Mesothelial cell of epicardium (in vitro differentiated cells): ENCODE measurements at regions not wholly inside any gene's neighbourhood (a gene's known extent, or its start where the extent isn't known, plus 50 kb on each side); places are given as distances from the start of the nearest gene placed in this dataset.

ENCODE experiments used
- DNase-seq, 2 experiments: peaks; one replicate each; pipeline ENCODE4 v3.0.0; 2021; ENCODE audit warnings: low spot score in 2 of 2; ENCODE audit not compliant: unreplicated experiment in 2 of 2
- H3K27ac Mint-ChIP-seq: 2 replicates; pipeline ENCODE4 v1.8.0; 2021; ENCODE audit warnings: mixed read lengths
- H3K27me3 Mint-ChIP-seq: 2 replicates; pipeline ENCODE4 v1.8.0; 2021; ENCODE audit warnings: low read depth, mixed read lengths
- H3K36me3 Mint-ChIP-seq: 2 replicates; pipeline ENCODE4 v1.8.0; 2021; ENCODE audit warnings: mixed read lengths
- H3K4me1 Mint-ChIP-seq: 2 replicates; pipeline ENCODE4 v1.8.0; 2021; ENCODE audit warnings: mixed read lengths
- H3K4me3 Mint-ChIP-seq: 2 replicates; pipeline ENCODE4 v1.8.0; 2021; ENCODE audit warnings: mild to moderate bottlenecking, moderate library complexity, mixed read lengths
- H3K9me3 Mint-ChIP-seq: 2 replicates; pipeline ENCODE4 v1.8.0; 2021; ENCODE audit warnings: mixed read lengths
- TF ChIP-seq, protein P1 (sequence below): fragments of 200-600 bp; sonication (generic); IDR thresholded peaks from one replicate; pipeline ENCODE4 v1.5.0; 2021; ENCODE audit warnings: antibody characterized with exemption; ENCODE audit not compliant: unreplicated experiment

DNA sequence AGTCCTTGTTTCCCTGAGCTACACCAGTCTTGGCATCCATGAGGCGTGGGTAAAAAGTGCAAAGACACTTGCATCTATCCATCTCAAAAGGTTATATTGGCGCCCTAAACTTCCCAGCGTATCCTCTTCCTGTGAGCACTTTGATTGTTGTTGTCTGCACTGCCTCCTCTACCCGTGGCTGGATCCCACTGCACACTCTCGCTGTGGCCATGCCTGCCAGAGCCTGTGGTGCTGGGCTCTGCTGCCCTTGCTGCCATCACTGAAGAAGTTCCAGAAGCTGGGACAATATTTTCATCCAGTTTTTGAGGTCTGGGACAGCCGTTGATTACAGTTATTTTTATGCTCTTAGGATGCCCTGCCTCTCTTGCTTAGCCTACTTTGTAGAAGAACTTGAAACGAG lies 85.3 kb upstream of the PCGF5 start:
- H3K36me3 Mint-ChIP-seq, result no peaks in the 10 kb centered on the region
- DNase-seq, result no peak
- peaks cover 11% of the 10 kb centered on the region for H3K27me3 Mint-ChIP-seq
- H3K27ac Mint-ChIP-seq, result no peak overlapping the region
- TF ChIP-seq, protein P1, sequence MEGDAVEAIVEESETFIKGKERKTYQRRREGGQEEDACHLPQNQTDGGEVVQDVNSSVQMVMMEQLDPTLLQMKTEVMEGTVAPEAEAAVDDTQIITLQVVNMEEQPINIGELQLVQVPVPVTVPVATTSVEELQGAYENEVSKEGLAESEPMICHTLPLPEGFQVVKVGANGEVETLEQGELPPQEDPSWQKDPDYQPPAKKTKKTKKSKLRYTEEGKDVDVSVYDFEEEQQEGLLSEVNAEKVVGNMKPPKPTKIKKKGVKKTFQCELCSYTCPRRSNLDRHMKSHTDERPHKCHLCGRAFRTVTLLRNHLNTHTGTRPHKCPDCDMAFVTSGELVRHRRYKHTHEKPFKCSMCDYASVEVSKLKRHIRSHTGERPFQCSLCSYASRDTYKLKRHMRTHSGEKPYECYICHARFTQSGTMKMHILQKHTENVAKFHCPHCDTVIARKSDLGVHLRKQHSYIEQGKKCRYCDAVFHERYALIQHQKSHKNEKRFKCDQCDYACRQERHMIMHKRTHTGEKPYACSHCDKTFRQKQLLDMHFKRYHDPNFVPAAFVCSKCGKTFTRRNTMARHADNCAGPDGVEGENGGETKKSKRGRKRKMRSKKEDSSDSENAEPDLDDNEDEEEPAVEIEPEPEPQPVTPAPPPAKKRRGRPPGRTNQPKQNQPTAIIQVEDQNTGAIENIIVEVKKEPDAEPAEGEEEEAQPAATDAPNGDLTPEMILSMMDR, result no peak
- no peaks in the 10 kb centered on the region for H3K4me1 Mint-ChIP-seq
- no peaks in the 10 kb centered on the region for H3K9me3 Mint-ChIP-seq
- no peak overlapping the region for H3K4me3 Mint-ChIP-seq

DNA sequence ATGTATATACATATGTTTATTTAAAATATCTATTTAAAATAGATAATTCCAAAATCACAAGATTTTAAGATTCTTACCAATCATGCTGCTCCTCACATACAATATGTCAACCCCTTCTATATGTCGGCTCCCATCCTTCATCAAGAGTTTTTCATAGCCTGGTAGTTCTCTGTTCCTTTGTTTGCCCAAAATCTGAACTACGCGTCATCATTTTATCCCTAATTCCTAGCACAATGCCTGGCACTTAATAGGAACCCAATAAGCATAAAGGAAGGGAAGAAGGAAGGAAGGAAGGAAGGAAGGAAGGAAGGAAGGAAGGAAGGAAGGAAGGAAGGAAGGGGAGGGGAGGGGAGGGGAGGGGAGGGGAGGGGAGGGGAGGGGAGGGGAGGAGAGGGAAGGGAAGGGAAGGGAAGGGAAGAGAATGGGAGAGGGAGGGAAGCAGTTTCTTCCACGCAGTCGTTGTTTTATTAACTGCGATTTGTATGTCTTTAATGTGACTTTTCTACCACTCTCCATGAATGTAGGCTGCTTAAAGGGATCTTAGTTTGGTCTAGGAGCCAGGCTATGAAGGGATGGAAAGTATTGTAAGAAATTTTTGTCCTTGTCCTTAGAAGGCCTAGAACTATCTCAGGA lies 83.3 kb upstream of the PCGF5 start:
- Mint-ChIP-seq H3K4me1 (no peaks in the 10 kb centered on the region), H3K36me3 (no peaks in the 10 kb centered on the region), H3K27ac (no peak overlapping the region), H3K9me3 (no peaks in the 10 kb centered on the region), H3K4me3 (no peak overlapping the region), H3K27me3 (peaks cover 13% of the 10 kb centered on the region)
- DNase-seq, result no peak
- TF ChIP-seq, protein P1, result no peak

DNA sequence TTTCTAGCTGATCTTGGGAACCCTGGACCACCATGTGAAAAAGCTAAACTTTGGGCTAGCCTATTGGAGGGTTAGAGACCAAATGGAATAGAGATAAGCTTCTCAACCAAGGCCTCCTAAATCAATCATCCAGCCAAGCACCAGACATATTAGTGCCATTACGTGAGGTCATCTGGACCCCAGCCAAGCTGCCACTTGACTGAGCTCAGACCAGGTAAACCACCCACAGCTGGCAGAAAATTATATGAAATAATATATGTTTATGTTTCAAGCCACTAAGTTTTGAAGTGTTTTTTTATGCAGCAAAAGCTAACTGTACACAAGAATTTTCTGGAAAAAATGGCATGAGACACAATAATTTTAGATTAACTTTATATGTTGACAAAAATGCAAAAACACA lies 82.6 kb upstream of the PCGF5 start:
- peaks cover 13% of the 10 kb centered on the region for H3K27me3 Mint-ChIP-seq
- no peaks in the 10 kb centered on the region for H3K4me1 Mint-ChIP-seq
- TF ChIP-seq, protein P1, result no peak
- no peaks in the 10 kb centered on the region for H3K9me3 Mint-ChIP-seq
- no peak for DNase-seq
- H3K36me3 Mint-ChIP-seq, result no peaks in the 10 kb centered on the region
- H3K27ac Mint-ChIP-seq, result no peak overlapping the region
- no peak overlapping the region for H3K4me3 Mint-ChIP-seq

DNA sequence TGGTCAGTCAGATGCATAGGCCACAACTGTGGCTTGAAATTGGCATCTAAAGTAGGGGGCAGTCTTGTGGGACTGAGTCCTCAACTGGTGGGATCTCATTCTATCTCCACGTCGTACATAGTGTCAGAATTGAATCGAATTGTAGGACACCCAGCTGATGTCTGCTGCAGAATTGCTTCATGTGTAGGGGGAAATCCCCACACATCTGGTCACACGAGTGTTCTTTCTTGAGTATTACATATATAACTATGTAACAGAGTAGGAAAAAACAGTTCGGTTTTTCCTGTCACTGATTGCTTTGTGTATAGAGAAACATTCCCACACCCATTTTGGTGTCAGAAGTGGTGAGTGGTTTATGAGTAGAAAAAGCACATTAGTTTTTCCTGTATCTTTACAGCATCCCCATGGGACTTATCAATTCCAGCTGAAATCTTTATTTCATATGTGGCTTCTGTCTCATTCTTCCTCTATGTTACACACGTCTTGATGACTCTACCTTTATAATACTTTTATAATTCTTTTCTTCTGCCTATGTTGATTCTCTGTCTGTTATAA lies 79.4 kb upstream of the PCGF5 start:
- DNase-seq, result no peak
- Mint-ChIP-seq H3K27ac (no peak overlapping the region), H3K4me3 (no peak overlapping the region), H3K36me3 (no peaks in the 10 kb centered on the region), H3K9me3 (no peaks in the 10 kb centered on the region), H3K4me1 (no peaks in the 10 kb centered on the region), H3K27me3 (peaks cover 27% of the 10 kb centered on the region)
- TF ChIP-seq, protein P1, result no peak

DNA sequence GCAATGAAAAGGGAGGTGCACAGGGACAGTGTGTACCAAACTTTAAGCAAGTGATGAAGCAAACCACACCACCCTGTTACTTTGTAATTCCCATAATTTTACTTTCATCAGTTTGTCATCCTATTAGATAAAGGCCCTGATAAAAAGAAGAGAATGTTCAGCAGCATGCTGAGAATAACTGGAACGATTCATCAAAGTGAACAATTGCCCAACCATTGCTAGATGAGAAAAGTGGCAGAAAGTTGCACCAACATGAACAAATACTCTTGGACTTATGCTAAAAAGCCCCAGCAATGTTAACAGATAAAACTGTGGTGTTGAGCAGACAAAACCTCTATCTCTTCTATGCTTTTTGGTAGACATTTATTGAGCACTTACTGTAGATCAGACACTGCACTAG lies 75.5 kb upstream of the PCGF5 start:
- Mint-ChIP-seq H3K27ac (no peak overlapping the region), H3K9me3 (peaks cover 3% of the 10 kb centered on the region), H3K27me3 (peaks cover 40% of the 10 kb centered on the region), H3K36me3 (no peaks in the 10 kb centered on the region), H3K4me3 (no peak overlapping the region), H3K4me1 (no peaks in the 10 kb centered on the region)
- no peak for DNase-seq
- TF ChIP-seq, protein P1, result no peak
